HG03342 (cell line): ENCODE measurements at regions not wholly inside any gene's neighbourhood (a gene's known extent, or its start where the extent isn't known, plus 50 kb on each side); places are given as distances from the start of the nearest gene placed in this dataset.
"Not testable (repeated sequence)": the region's sequence is repeated elsewhere in the genome, so short reads cannot be mapped to it uniquely, and the experiment has no call there.

ENCODE experiments used
- ATAC-seq: cut with Tn5 transposase; IDR thresholded peaks from one replicate; pipeline ENCODE4 v1.9.1; 2021; ENCODE audit warnings: mild to moderate bottlenecking, moderate library complexity; ENCODE audit not compliant: unreplicated experiment

- not testable (repeated sequence) for ATAC-seq
Observed at GRCh38 chr1:144140243-144140642, 168.5 kb upstream of the FAM72C start.

- ATAC-seq = not testable (repeated sequence)
Observed at GRCh38 chr1:144105006-144105405, 133.2 kb upstream of the FAM72C start.

- ATAC-seq = not testable (repeated sequence)
Observed at GRCh38 chr1:144104000-144104677, 132.4 kb upstream of the FAM72C start.

- not testable (repeated sequence) for ATAC-seq
Observed at GRCh38 chr1:144103156-144103880, 131.5 kb upstream of the FAM72C start.

GRCh38 chr1:144102046-144102745 lies 130.4 kb upstream of the FAM72C start:
- not testable (repeated sequence) for ATAC-seq

GRCh38 chr1:144101397-144102045 lies 129.7 kb upstream of the FAM72C start:
- no peak for ATAC-seq

GRCh38 chr1:144077167-144077841 lies 105.5 kb upstream of the FAM72C start:
- ATAC-seq = not testable (repeated sequence)

GRCh38 chr1:144076646-144077045 lies 104.9 kb upstream of the FAM72C start:
- ATAC-seq = not testable (repeated sequence)

GRCh38 chr1:144070394-144071053 lies 98.7 kb upstream of the FAM72C start:
- ATAC-seq = not testable (repeated sequence)

- ATAC-seq = not testable (repeated sequence)
Observed at GRCh38 chr1:144067042-144067441, 95.3 kb upstream of the FAM72C start.

- ATAC-seq = not testable (repeated sequence)
Observed at GRCh38 chr1:144066071-144066813, 94.5 kb upstream of the FAM72C start.

- ATAC-seq = not testable (repeated sequence)
Observed at GRCh38 chr1:144065299-144066060, 93.7 kb upstream of the FAM72C start.

GRCh38 chr1:144049365-144049764 lies 77.6 kb upstream of the FAM72C start:
- not testable (repeated sequence) for ATAC-seq

GRCh38 chr1:144046645-144047044 lies 74.9 kb upstream of the FAM72C start:
- not testable (repeated sequence) for ATAC-seq

- ATAC-seq = not testable (repeated sequence)
Observed at GRCh38 chr1:144045751-144046546, 74.2 kb upstream of the FAM72C start.

- ATAC-seq = not testable (repeated sequence)
Observed at GRCh38 chr1:144042251-144042650, 70.5 kb upstream of the FAM72C start.

GRCh38 chr1:144040293-144040692 lies 68.5 kb upstream of the FAM72C start:
- ATAC-seq = not testable (repeated sequence)

GRCh38 chr1:144034045-144034444 lies 62.3 kb upstream of the FAM72C start:
- ATAC-seq = not testable (repeated sequence)
